B cell (primary cell): ENCODE measurements at regions not wholly inside any gene's neighbourhood (a gene's known extent, or its start where the extent isn't known, plus 50 kb on each side); places are given as distances from the start of the nearest gene placed in this dataset.

Source experiments
- ATAC-seq: fragments of 200-7000 bp; cut with Tn5 transposase; one replicate; pipeline ENCODE4 v1.10.0; 2021; ENCODE audit warnings: low read depth, mild to moderate bottlenecking, moderate number of reproducible peaks, moderate library complexity
- CTCF ChIA-PET: fragments of 350-600 bp; sonication (Branson Sonifier 250); formaldehyde crosslinking; loops from one replicate; lab custom pipeline; 2021; ENCODE audit warnings: antibody characterized with exemption, inconsistent platforms; lab: Charles Lee
- POLR2A ChIA-PET: fragments of 350-600 bp; sonication (Branson Sonifier 250); formaldehyde crosslinking; loops from one replicate; lab custom pipeline; 2021; ENCODE audit warnings: antibody characterized with exemption; lab: Charles Lee
- DNase-seq: peaks from one replicate; pipeline ENCODE4 v3.0.0; 2013
- H2AFZ ChIP-seq: 2 replicates; pipeline ENCODE4 v1.6.1; 2012; ENCODE audit warnings: mild to moderate bottlenecking, low read depth, low read length; ENCODE audit not compliant: insufficient read depth, poor library complexity, severe bottlenecking
- H3K27ac ChIP-seq, 2 donors: 1 replicate in 1 of 2; 2 replicates in 1 of 2; pipeline ENCODE4 v1.5.1; 2012 to 2013; ENCODE audit warnings: low read length in 2 of 2, mild to moderate bottlenecking in 2 of 2, moderate library complexity in 1 of 2
- H3K27me3 ChIP-seq, 4 experiments: fragments of 200-600 bp in 1 of 4; sonication (generic) in 1 of 4; replicated peaks in 1 of 4; 1 replicate in 2 of 4; 2 replicates in 2 of 4; pipeline versions ENCODE4 v1.6.1 to v1.7.0; 2013 to 2016; ENCODE audit warnings: low read length in 3 of 4, mild to moderate bottlenecking in 2 of 4, mixed read lengths in 1 of 4, moderate library complexity in 1 of 4; ENCODE audit not compliant: insufficient read depth in 4 of 4, control insufficient read depth in 3 of 4; ENCODE audit errors: control extremely low read depth in 1 of 4
- H3K36me3 ChIP-seq, 2 experiments: replicated peaks in 1 of 2; 1 replicate in 1 of 2; 2 replicates in 1 of 2; pipeline versions ENCODE4 v1.6.1 to v1.7.1; 2013; ENCODE audit warnings: low read length in 1 of 2; ENCODE audit not compliant: insufficient read depth in 2 of 2, control insufficient read depth in 1 of 2; ENCODE audit errors: control extremely low read depth in 1 of 2, extremely low read depth in 1 of 2
- H3K4me1 ChIP-seq, 2 donors: fragments of 200-600 bp in 1 of 2; sonication (generic) in 1 of 2; 1 replicate in 1 of 2; 2 replicates in 1 of 2; pipeline versions ENCODE4 v1.5.1 to v1.6.1; 2013 to 2017; ENCODE audit warnings: low read length in 2 of 2; ENCODE audit not compliant: control insufficient read depth in 2 of 2, insufficient read depth in 2 of 2
- H3K4me2 ChIP-seq: replicated peaks from 2 replicates; pipeline ENCODE3; 2012; ENCODE audit warnings: mild to moderate bottlenecking, low read depth, low read length; ENCODE audit not compliant: poor library complexity, severe bottlenecking
- H3K4me3 ChIP-seq, 5 experiments: fragments of 200-600 bp in 1 of 5; sonication (generic) in 1 of 5; 1 replicate in 3 of 5; 2 replicates in 2 of 5; pipeline versions ENCODE4 v1.5.1 to v1.7.0; 2011 to 2016; ENCODE audit warnings: low read length in 4 of 5, mild to moderate bottlenecking in 4 of 5, low read depth in 2 of 5, control low read depth in 1 of 5, moderate library complexity in 1 of 5; ENCODE audit not compliant: insufficient read depth in 1 of 5; ENCODE audit errors: control extremely low read depth in 1 of 5, extremely low read depth in 1 of 5
- H3K79me2 ChIP-seq: fragments of 200-600 bp; sonication (generic); one replicate; pipeline ENCODE4 v1.6.0; 2016; ENCODE audit warnings: low read length; ENCODE audit not compliant: control insufficient read depth, insufficient read depth
- H3K9ac ChIP-seq: fragments of 200-600 bp; sonication (generic); 2 replicates; pipeline ENCODE4 v1.6.1; 2017; ENCODE audit warnings: mild to moderate bottlenecking, low read length, moderate library complexity
- H3K9me3 ChIP-seq, 3 donors: one replicate each; pipeline versions ENCODE4 v1.6.1 to v1.7.1; 2013; ENCODE audit warnings: low read length in 2 of 3; ENCODE audit not compliant: control insufficient read depth in 2 of 3, insufficient read depth in 1 of 3; ENCODE audit errors: control extremely low read depth in 1 of 3
- H4K20me1 ChIP-seq: 2 replicates; pipeline ENCODE4 v1.6.0; 2012; ENCODE audit warnings: mild to moderate bottlenecking, low read length; ENCODE audit not compliant: insufficient read depth, control insufficient read depth, poor library complexity, severe bottlenecking
- H3K27ac Mint-ChIP-seq: one replicate; pipeline ENCODE4 v1.8.0; 2021; ENCODE audit warnings: mixed read lengths
- H3K27me3 Mint-ChIP-seq: one replicate; pipeline ENCODE4 v1.8.0; 2021; ENCODE audit warnings: mixed read lengths
- H3K4me1 Mint-ChIP-seq: one replicate; pipeline ENCODE4 v1.8.0; 2021; ENCODE audit warnings: mixed read lengths
- H3K4me3 Mint-ChIP-seq: one replicate; pipeline ENCODE4 v1.8.0; 2021; ENCODE audit warnings: mixed read lengths
- H3K9me3 Mint-ChIP-seq: one replicate; pipeline ENCODE4 v1.8.0; 2022; ENCODE audit warnings: mixed read lengths; ENCODE audit not compliant: insufficient read depth
- CTCF ChIP-seq: fragments of 200-600 bp; IDR thresholded peaks from one replicate; pipeline ENCODE4 v1.8.0; 2022; ENCODE audit warnings: antibody characterized with exemption, mild to moderate bottlenecking
- EZH2 ChIP-seq: IDR thresholded peaks from 2 replicates; pipeline ENCODE4 v1.6.1; 2012; ENCODE audit warnings: borderline replicate concordance, low read depth, mild to moderate bottlenecking, moderate library complexity, low read length; ENCODE audit not compliant: insufficient read depth, poor library complexity, severe bottlenecking
- WGBS: methylation state at CpG from one replicate; pipeline ENCODE4 v1.1.5; 2013; ENCODE audit warnings: missing lambda C conversion rate; ENCODE audit not compliant: insufficient coverage; 5-methylcytosine and 5-hydroxymethylcytosine counted together
- intact Hi-C: fragments of 100-400 bp; cut with micrococcal nuclease; formaldehyde crosslinking; loops from one replicate; pipeline ENCODE4 v1.10.0; 2022

GRCh38 chr12:38469715-38470114 lies 153.1 kb downstream of the ALG10B start:
- no peak overlapping the region for H3K4me3 Mint-ChIP-seq
- ATAC-seq = no peak

More at GRCh38 chr12:38469715-38470114, 153.1 kb downstream of the ALG10B start:
- Mint-ChIP-seq H3K4me1 (no peaks in the 10 kb centered on the region), H3K27me3 (no peaks in the 10 kb centered on the region), H3K9me3 (no peaks in the 10 kb centered on the region), H3K27ac (no peak overlapping the region)
- intact Hi-C loops = no loop called here
- WGBS = 88% methylated on average over 3 of the region's 7 CpGs
- Histone ChIP-seq H3K4me1 (no peaks in the 10 kb centered on the region), H3K36me3 (no peaks in the 10 kb centered on the region), H3K4me2 (no peak overlapping the region), H2AFZ (no peak overlapping the region), H3K27me3 (no peaks in the 10 kb centered on the region), H3K9ac (no peak overlapping the region), H3K27ac (no peak overlapping the region), H3K4me3 (no peak overlapping the region), H3K79me2 (no peaks in the 10 kb centered on the region), H4K20me1 (no peaks in the 10 kb centered on the region), H3K9me3 (peaks cover 0 to 3% (median 3%) of the 10 kb centered on the region in 3 donors)
- ChIA-PET CTCF (interaction anchor here (0.6 kb wide), 1 partner anchor 33 kb away, joined by 4 read pairs; no protein-coding TSS in a partner anchor), POLR2A (no interaction called here)
- no peak for DNase-seq
- TF ChIP-seq CTCF (no peak), EZH2 (no peak)
